HG02623 (cell line): ENCODE measurements at regions not wholly inside any gene's neighbourhood (a gene's known extent, or its start where the extent isn't known, plus 50 kb on each side); places are given as distances from the start of the nearest gene placed in this dataset.

Source experiments
- ATAC-seq: cut with Tn5 transposase; IDR thresholded peaks from one replicate; pipeline ENCODE4 v1.9.1; 2021; ENCODE audit warnings: moderate library complexity; ENCODE audit not compliant: unreplicated experiment

GRCh38 chr2:16852651-16853050 is 187.0 kb upstream of the CYRIA start:
- ATAC-seq: no peak

GRCh38 chr2:16851126-16851525 is 185.5 kb upstream of the CYRIA start:
- ATAC-seq: no peak

GRCh38 chr2:16840496-16841172 is 175.0 kb upstream of the CYRIA start:
- no peak for ATAC-seq

- ATAC-seq: no peak
Observed at GRCh38 chr2:16832910-16833309, 167.3 kb upstream of the CYRIA start.

GRCh38 chr2:16828828-16829160 is 163.2 kb upstream of the CYRIA start:
- no peak for ATAC-seq

GRCh38 chr2:16828044-16828827 is 162.6 kb upstream of the CYRIA start:
- no peak for ATAC-seq

GRCh38 chr2:16824472-16824871 is 158.8 kb upstream of the CYRIA start:
- no peak for ATAC-seq

- no peak for ATAC-seq
Observed at GRCh38 chr2:16821692-16822091, 156.1 kb upstream of the CYRIA start.

- no peak for ATAC-seq
Observed at GRCh38 chr2:16818203-16818556, 152.5 kb upstream of the CYRIA start.

- no peak for ATAC-seq
Observed at GRCh38 chr2:16817305-16818202, 151.9 kb upstream of the CYRIA start.

- ATAC-seq: no peak
Observed at GRCh38 chr2:16816522-16816921, 150.9 kb upstream of the CYRIA start.

- ATAC-seq: no peak
Observed at GRCh38 chr2:16816016-16816415, 150.4 kb upstream of the CYRIA start.

GRCh38 chr2:16813593-16813992 is 148.0 kb upstream of the CYRIA start:
- no peak for ATAC-seq

- ATAC-seq: no peak
Observed at GRCh38 chr2:16798472-16798871, 132.8 kb upstream of the CYRIA start.

GRCh38 chr2:16791496-16791895 is 125.9 kb upstream of the CYRIA start:
- no peak for ATAC-seq

GRCh38 chr2:16785149-16785548 is 119.5 kb upstream of the CYRIA start:
- no peak for ATAC-seq

GRCh38 chr2:16784652-16785051 is 119.0 kb upstream of the CYRIA start:
- ATAC-seq: no peak

GRCh38 chr2:16777123-16777870 is 111.7 kb upstream of the CYRIA start:
- no peak for ATAC-seq

- ATAC-seq: no peak
Observed at GRCh38 chr2:16775899-16776231, 110.2 kb upstream of the CYRIA start.

- no peak for ATAC-seq
Observed at GRCh38 chr2:16774980-16775898, 109.6 kb upstream of the CYRIA start.
